ENCODE measurements at regions not wholly inside any gene's neighbourhood (a gene's known extent, or its start where the extent isn't known, plus 50 kb on each side); places are given as distances from the start of the nearest gene placed in this dataset.

DNA sequence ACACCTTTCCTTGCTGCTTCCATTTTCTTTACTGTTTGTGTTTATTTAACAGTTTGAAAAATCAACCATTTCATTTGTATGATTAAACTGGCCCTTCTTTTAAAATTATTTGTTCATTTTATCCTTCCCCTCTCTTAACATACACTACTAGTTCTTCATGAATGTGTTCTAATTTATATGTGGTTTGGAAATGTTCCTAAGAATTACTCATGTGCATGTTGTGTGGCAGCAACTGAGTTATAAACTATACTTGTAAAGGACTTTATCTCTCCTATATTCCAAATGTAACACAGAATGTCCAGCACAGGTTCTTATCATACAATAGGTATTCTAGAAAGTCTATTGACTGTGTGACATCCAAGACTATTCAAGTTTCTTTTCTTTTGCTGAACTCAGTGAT, 358.2 kb upstream of the MEF2C start:
- DNase-seq, result no peak
- in situ Hi-C loops (cut with MboI; ENCODE audit: low pct_ligation_motif_present in 1 of 4, low pct_unique_long_range_greater_than_20kb in 1 of 4, low sequenced_read_pairs in 3 of 4), result no loop called here
- Histone ChIP-seq H3K9me3 (no peaks in the 10 kb centered on the region), H3K4me1 (no peaks in the 10 kb centered on the region), H3K27me3 (no peaks in the 10 kb centered on the region), H3K36me3 (no peaks in the 10 kb centered on the region), H3K27ac (no peak overlapping the region), H3K4me3 (no peak overlapping the region)
- intact Hi-C loops (cut with DNase I; ENCODE audit: low total_unique reads), result no loop called here
- TF ChIP-seq EP300 (IDR thresholded peaks at IDR 0.05; ENCODE audit: low read depth) (no peak), POLR2A (IDR thresholded peaks at IDR 0.05) (no peak), POLR2AphosphoS5 (IDR thresholded peaks at IDR 0.05) (no peak)
- TF ChIP-seq, protein P1, sequence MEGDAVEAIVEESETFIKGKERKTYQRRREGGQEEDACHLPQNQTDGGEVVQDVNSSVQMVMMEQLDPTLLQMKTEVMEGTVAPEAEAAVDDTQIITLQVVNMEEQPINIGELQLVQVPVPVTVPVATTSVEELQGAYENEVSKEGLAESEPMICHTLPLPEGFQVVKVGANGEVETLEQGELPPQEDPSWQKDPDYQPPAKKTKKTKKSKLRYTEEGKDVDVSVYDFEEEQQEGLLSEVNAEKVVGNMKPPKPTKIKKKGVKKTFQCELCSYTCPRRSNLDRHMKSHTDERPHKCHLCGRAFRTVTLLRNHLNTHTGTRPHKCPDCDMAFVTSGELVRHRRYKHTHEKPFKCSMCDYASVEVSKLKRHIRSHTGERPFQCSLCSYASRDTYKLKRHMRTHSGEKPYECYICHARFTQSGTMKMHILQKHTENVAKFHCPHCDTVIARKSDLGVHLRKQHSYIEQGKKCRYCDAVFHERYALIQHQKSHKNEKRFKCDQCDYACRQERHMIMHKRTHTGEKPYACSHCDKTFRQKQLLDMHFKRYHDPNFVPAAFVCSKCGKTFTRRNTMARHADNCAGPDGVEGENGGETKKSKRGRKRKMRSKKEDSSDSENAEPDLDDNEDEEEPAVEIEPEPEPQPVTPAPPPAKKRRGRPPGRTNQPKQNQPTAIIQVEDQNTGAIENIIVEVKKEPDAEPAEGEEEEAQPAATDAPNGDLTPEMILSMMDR (IDR thresholded peaks at IDR 0.05), result no peak

DNA sequence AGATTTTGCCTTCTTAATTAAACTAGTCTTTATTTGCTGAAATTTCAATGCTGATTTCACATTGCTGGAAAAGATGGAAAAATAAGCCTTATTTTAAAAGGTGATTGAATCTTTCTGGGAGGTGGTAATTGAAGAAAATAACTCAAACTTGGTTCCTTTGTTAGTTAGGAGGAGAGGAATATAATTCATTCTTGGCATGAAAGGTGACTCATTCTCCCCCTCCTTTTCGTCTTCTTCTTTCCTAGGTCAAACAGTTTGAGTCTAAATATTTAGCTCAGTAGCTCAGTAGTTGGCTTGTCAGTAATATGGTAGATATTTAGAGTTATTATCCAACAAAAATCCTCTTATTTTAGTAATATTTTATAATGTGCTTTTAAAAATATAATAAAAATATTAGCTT, 353.9 kb upstream of the MEF2C start:
- intact Hi-C loops (cut with DNase I; ENCODE audit: low total_unique reads), result no loop called here
- Histone ChIP-seq H3K4me3 (no peak overlapping the region), H3K27me3 (no peaks in the 10 kb centered on the region), H3K27ac (no peak overlapping the region), H3K9me3 (no peaks in the 10 kb centered on the region), H3K36me3 (no peaks in the 10 kb centered on the region), H3K4me1 (no peaks in the 10 kb centered on the region)
- DNase-seq, result no peak
- TF ChIP-seq EP300 (IDR thresholded peaks at IDR 0.05; ENCODE audit: low read depth), result no peak
- WGBS, 2 donors (ENCODE audit: low coverage in 1 of 2), result 33 to 81% methylated on average over 1 of the region's 1 CpG
- in situ Hi-C loops (cut with MboI; ENCODE audit: low pct_ligation_motif_present in 1 of 4, low pct_unique_long_range_greater_than_20kb in 1 of 4, low sequenced_read_pairs in 3 of 4), result no loop called here

DNA sequence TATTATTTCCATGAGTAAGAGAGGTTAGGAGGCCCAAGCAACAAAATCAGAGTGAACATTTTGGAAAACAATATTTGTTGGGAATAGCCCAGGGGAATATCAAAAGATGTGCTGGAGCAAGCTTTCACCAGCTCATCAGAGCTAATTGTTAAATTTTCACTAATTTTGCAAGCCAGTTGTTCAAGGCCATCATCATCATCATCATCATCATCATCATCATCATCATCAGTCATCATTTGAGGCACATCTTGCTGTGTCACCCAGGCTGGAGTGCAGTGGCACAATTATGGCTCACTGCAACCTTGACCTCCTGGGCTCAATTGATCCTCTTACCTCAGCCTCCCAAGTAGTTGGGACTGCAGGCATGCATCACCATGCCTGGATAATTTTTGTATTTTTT, 350.5 kb upstream of the MEF2C start:
- H3K27me3 ChIP-seq, result no peaks in the 10 kb centered on the region
- H3K36me3 ChIP-seq, result no peaks in the 10 kb centered on the region
- no peak for DNase-seq
- in situ Hi-C loops (cut with MboI; ENCODE audit: low pct_ligation_motif_present in 1 of 4, low pct_unique_long_range_greater_than_20kb in 1 of 4, low sequenced_read_pairs in 3 of 4) (no loop called here), intact Hi-C loops (cut with DNase I; ENCODE audit: low total_unique reads) (no loop called here)
- no peak for TF ChIP-seq POLR2AphosphoS5 (IDR thresholded peaks at IDR 0.05)
- TF ChIP-seq, protein P1 (IDR thresholded peaks at IDR 0.05), result no peak
- no peak for TF ChIP-seq POLR2A (IDR thresholded peaks at IDR 0.05)
- no peak for TF ChIP-seq EP300 (IDR thresholded peaks at IDR 0.05; ENCODE audit: low read depth)
- no peak overlapping the region for H3K27ac ChIP-seq
- H3K4me1 ChIP-seq, result no peaks in the 10 kb centered on the region
- H3K9me3 ChIP-seq, result no peaks in the 10 kb centered on the region
- H3K4me3 ChIP-seq, result no peak overlapping the region

DNA sequence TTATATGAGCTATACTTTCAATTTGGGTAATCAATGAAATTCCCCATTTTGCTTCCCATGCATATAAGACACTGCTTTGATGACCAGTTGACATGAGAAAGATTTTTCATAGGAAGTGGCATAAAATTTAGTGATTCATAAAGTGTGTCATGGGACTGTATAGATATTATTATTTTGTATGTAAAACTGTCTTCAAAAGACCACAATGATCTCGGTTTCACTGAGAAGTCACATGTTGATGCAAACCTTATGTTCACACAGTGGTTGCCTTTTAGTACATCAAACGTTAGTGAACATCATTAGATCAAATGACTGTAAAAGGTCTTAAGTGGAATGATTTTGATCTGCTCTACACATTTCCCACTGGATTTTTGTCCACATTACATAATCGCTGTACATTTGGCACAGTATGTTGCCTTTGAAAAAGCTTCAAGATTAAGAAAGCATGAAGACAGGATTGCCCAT, 349.2 kb upstream of the MEF2C start:
- WGBS, 2 donors (ENCODE audit: low coverage in 1 of 2), result 60 to 63% methylated on average over 3 of the region's 3 CpGs
- TF ChIP-seq EP300 (IDR thresholded peaks at IDR 0.05; ENCODE audit: low read depth), result no peak
- TF ChIP-seq, protein P1 (IDR thresholded peaks at IDR 0.05), result no peak
- no peak for DNase-seq
- Histone ChIP-seq H3K4me3 (no peak overlapping the region), H3K27me3 (no peaks in the 10 kb centered on the region), H3K9me3 (no peaks in the 10 kb centered on the region), H3K36me3 (no peaks in the 10 kb centered on the region), H3K27ac (no peak overlapping the region), H3K4me1 (no peaks in the 10 kb centered on the region)
- in situ Hi-C loops (cut with MboI; ENCODE audit: low pct_ligation_motif_present in 1 of 4, low pct_unique_long_range_greater_than_20kb in 1 of 4, low sequenced_read_pairs in 3 of 4) (no loop called here), intact Hi-C loops (cut with DNase I; ENCODE audit: low total_unique reads) (no loop called here)

DNA sequence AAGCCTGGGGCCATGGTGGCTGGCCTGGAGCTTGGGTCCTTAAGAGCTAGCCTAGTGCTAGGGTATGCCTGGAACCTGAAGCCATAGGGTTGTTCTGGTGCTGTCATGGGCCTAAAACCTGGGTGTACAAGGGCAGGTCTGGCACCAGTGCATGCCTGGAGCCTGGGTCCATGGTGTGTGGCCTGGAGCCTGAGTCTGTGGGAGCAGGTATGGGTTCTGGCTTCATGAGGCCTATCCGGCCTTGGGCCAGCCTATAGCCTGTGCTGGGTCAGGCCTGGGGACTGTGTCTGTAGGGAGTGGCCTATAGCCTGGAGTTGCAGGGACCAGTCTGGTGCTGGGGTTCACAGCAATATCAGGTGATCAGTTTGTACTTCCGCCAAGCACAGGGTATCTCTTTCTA, 347.2 kb upstream of the MEF2C start:
- Histone ChIP-seq H3K4me3 (no peak overlapping the region), H3K27ac (no peak overlapping the region), H3K27me3 (no peaks in the 10 kb centered on the region), H3K4me1 (no peaks in the 10 kb centered on the region), H3K9me3 (no peaks in the 10 kb centered on the region), H3K36me3 (no peaks in the 10 kb centered on the region)
- in situ Hi-C loops (cut with MboI; ENCODE audit: low pct_ligation_motif_present in 1 of 4, low pct_unique_long_range_greater_than_20kb in 1 of 4, low sequenced_read_pairs in 3 of 4) (no loop called here), intact Hi-C loops (cut with DNase I; ENCODE audit: low total_unique reads) (no loop called here)
- no peak for DNase-seq
- 80% methylated on average over 2 of the region's 2 CpGs; no CpG with 5 or more reads in 1 of the 2 donors for WGBS, 2 donors (ENCODE audit: low coverage in 1 of 2)
- TF ChIP-seq EP300 (IDR thresholded peaks at IDR 0.05; ENCODE audit: low read depth) (no peak), POLR2A (IDR thresholded peaks at IDR 0.05) (no peak), POLR2AphosphoS5 (IDR thresholded peaks at IDR 0.05) (no peak)
- TF ChIP-seq, protein P1 (IDR thresholded peaks at IDR 0.05), result no peak
